Adipocyte (in vitro differentiated cells): ENCODE measurements at regions not wholly inside any gene's neighbourhood (a gene's known extent, or its start where the extent isn't known, plus 50 kb on each side); places are given as distances from the start of the nearest gene placed in this dataset.

Experiments
- DNase-seq: peaks from one replicate; pipeline ENCODE4 v3.0.0-alpha.2; 2015; ENCODE audit warnings: low read depth
- H3K27me3 ChIP-seq: replicated peaks from 2 replicates; pipeline ENCODE4 v1.7.0; 2013; ENCODE audit warnings: mild to moderate bottlenecking, low read length, moderate library complexity; ENCODE audit not compliant: control insufficient read depth, insufficient read depth
- H3K36me3 ChIP-seq: 2 replicates; pipeline ENCODE4 v1.7.0; 2013; ENCODE audit warnings: low read length, mild to moderate bottlenecking, moderate library complexity; ENCODE audit not compliant: control insufficient read depth, insufficient read depth, severe bottlenecking
- H3K4me1 ChIP-seq: 2 replicates; pipeline ENCODE4 v1.7.0; 2013; ENCODE audit warnings: mild to moderate bottlenecking, low read length, moderate library complexity; ENCODE audit not compliant: control insufficient read depth, insufficient read depth
- H3K4me3 ChIP-seq: 2 replicates; pipeline ENCODE4 v1.7.0; 2013; ENCODE audit warnings: mild to moderate bottlenecking, low read length, moderate library complexity
- H3K9ac ChIP-seq: 2 replicates; pipeline ENCODE4 v1.7.0; 2013; ENCODE audit warnings: mild to moderate bottlenecking, low read length, moderate library complexity
- H3K9me3 ChIP-seq: 2 replicates; pipeline ENCODE4 v1.7.0; 2013; ENCODE audit warnings: mild to moderate bottlenecking, low read length, moderate library complexity; ENCODE audit not compliant: control insufficient read depth

DNA sequence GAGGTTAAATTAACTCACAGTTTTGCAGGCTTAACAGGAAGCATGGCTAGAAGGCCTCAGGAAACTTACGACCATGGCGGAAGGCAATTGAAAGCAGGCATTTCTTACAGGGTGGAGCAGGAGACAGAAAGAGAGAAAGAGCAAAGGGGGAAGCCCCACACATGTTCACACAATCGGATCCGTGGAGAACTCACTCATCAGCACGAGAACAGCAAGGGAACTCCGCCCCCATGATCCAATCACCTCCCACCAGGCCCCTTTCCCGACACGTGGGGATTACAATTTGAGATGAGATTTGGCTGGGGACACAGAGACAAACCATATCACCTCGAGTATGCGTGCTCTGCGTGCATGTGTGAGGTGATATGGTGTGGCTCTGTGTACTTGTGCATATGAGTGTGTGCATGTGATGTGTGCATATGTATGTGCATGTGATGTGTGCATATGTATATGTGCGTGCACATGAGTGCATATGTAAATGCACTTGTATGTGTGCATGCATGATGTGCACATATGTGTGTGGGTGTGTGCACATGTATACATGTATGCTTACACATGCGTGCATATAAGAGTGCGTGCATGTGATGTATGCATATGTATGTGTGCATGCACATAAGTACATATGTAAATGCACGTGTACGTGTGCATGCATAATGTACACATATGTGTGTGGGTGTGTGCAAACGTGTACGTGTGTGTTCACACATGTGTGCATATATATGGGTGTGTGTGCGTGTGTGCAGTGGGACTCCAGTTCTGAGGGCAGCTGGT is 108.7 kb upstream of the HDAC4 start:
- no peak for DNase-seq
- peaks cover 46% of the 10 kb centered on the region for H3K27me3 ChIP-seq
- no peaks in the 10 kb centered on the region for H3K9me3 ChIP-seq
- no peaks in the 10 kb centered on the region for H3K4me1 ChIP-seq
- no peak overlapping the region for H3K9ac ChIP-seq
- H3K4me3 ChIP-seq, result no peak overlapping the region
- H3K36me3 ChIP-seq, result no peaks in the 10 kb centered on the region

DNA sequence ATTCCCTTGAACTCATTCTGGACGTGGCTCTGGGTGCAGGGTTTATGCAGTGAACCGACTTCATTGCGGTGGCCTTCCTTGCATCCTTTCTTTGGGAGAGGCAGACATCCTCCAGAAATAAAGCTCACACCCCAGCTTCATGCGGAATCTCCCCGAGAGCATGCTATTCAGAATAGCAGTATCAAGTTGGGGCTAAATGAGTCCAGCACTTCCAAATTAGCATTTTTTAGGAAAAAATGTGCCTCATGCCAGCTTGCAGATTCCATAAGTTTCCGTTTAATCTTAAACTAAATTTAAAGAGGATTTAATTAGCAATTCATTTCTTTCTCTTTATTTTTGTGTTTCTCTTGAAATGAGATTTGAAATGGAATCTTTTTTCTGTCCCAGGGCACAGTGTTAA is 107.4 kb upstream of the HDAC4 start:
- H3K4me3 ChIP-seq, result no peak overlapping the region
- no peak for DNase-seq
- peaks cover 43% of the 10 kb centered on the region for H3K27me3 ChIP-seq
- no peaks in the 10 kb centered on the region for H3K4me1 ChIP-seq
- H3K9ac ChIP-seq, result no peak overlapping the region
- H3K9me3 ChIP-seq, result no peaks in the 10 kb centered on the region
- no peaks in the 10 kb centered on the region for H3K36me3 ChIP-seq

DNA sequence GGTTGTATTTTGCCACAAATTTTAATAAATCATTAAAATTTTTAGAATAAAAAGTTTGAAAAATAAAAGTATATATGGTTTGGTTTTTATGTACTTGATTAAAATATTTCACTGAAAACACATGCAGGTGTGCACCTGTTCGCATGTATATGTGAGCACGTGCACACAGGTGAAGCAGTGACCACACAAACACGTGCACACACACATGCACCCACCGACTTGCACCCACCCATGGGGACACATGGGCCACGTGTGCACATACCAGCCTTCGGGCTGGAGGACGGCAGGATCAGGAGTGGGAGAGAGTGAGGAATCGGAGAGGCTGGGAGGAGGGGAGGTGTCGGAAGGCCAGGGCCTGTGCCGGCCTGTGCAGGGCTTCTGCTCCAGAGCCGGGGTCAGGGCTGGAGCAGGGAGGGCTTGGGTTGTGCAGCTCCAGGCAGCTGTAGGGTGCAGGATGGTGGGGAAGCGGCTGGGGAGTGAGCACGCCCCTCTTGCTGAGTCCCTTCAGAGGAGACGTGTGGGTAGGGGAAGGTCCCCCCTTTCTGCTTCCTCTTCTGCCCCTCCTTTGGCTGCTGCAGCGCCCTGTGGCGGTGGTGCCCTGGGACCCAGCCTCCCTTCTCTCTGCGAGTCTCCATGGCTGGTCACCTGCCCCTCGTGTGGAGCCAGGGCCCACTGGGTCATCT is 106.9 kb upstream of the HDAC4 start:
- Histone ChIP-seq H3K9me3 (no peaks in the 10 kb centered on the region), H3K9ac (no peak overlapping the region), H3K27me3 (peaks cover 43% of the 10 kb centered on the region), H3K4me3 (no peak overlapping the region), H3K4me1 (no peaks in the 10 kb centered on the region), H3K36me3 (no peaks in the 10 kb centered on the region)
- DNase-seq, result no peak

GRCh38 chr2:239506961-239507360 is 106.1 kb upstream of the HDAC4 start:
- H3K9me3 ChIP-seq, result no peaks in the 10 kb centered on the region
- H3K27me3 ChIP-seq, result peaks cover 44% of the 10 kb centered on the region
- no peak for DNase-seq
- no peaks in the 10 kb centered on the region for H3K36me3 ChIP-seq
- H3K9ac ChIP-seq, result no peak overlapping the region
- no peaks in the 10 kb centered on the region for H3K4me1 ChIP-seq
- no peak overlapping the region for H3K4me3 ChIP-seq

DNA sequence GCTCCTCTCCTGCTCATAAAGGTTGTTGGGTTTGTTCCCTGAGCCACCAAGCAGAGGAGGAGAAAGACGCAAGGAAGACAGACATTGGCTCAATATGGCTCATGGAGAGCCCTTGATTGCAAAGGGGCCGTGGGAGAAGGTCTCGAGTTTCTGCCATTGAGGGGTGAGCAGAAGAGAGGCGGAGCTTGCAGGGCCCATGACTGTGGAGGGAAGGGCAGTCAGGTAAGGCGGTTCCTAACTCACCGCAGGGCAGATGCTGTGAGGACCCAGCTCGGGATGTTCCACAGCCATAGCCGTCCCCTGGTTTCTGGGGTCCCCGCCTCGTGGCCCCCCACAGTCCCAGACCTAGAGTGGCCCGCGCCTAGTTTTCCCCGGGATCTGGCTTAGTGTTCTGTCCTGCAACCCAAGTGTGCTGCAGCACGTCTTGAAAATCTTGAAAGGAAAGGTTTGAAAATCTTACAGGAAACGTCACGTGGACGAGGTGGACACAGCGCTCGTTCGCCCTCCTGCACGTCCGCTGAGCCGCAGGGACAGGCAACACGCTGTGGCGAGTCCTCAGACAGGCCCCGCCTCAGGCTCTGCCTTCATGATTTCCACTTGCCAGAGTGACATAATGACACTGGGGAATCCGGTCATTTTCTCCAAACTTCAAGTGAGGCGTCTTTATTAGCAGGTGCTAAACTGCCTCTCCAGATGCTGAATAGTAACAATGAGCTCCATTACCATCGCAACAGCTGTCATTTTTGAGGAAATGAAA is 105.5 kb upstream of the HDAC4 start:
- Histone ChIP-seq H3K4me1 (no peaks in the 10 kb centered on the region), H3K9me3 (no peaks in the 10 kb centered on the region), H3K4me3 (no peak overlapping the region), H3K9ac (no peak overlapping the region), H3K27me3 (peaks cover 47% of the 10 kb centered on the region), H3K36me3 (no peaks in the 10 kb centered on the region)
- DNase-seq, result no peak

DNA sequence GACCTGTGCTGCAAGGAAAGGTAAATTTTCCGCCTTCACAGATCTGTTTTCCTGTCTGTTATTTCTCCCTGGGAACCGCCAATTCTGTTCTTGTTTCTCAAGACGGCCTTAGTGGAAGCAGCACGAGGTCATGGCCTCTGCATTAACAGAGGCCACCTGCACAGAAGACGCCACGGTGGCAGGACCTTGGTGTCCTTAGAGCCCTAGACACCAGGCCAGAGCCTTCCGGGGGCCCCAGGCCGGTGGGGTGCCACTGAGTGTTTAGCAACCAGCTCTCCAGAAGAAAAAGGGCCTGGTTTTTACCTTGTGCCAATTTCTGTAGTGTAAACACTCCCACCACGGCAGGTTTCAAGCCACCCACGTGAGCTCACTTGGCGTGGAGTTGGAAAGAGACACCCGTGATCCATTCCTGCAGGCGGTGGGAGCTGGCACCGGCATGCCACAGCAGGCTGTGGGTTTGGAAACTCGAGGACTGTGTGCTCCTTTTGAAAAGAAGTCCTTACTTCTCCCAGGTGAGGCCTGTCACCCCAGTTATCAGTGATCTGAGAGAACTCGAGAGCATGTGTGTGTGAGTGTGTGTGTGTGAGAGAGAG is 103.9 kb upstream of the HDAC4 start:
- Histone ChIP-seq H3K36me3 (no peaks in the 10 kb centered on the region), H3K9me3 (no peaks in the 10 kb centered on the region), H3K27me3 (peaks cover 47% of the 10 kb centered on the region), H3K4me1 (peaks cover 11% of the 10 kb centered on the region), H3K9ac (no peak overlapping the region), H3K4me3 (no peak overlapping the region)
- no peak for DNase-seq

GRCh38 chr2:239502430-239503186 is 101.8 kb upstream of the HDAC4 start:
- DNase-seq, result no peak
- Histone ChIP-seq H3K27me3 (peaks cover 46% of the 10 kb centered on the region), H3K9me3 (no peaks in the 10 kb centered on the region), H3K4me1 (peaks cover 22% of the 10 kb centered on the region), H3K9ac (no peak overlapping the region), H3K4me3 (no peak overlapping the region), H3K36me3 (no peaks in the 10 kb centered on the region)

GRCh38 chr2:239500574-239501550 is 100.0 kb upstream of the HDAC4 start:
- Histone ChIP-seq H3K9ac (no peak overlapping the region), H3K36me3 (no peaks in the 10 kb centered on the region), H3K9me3 (no peaks in the 10 kb centered on the region), H3K27me3 (peaks cover 50% of the 10 kb centered on the region), H3K4me1 (peaks cover 22% of the 10 kb centered on the region), H3K4me3 (no peak overlapping the region)
- no peak for DNase-seq

- H3K9me3 ChIP-seq, result no peaks in the 10 kb centered on the region
- H3K27me3 ChIP-seq, result peaks cover 54% of the 10 kb centered on the region
- no peaks in the 10 kb centered on the region for H3K36me3 ChIP-seq
- H3K4me1 ChIP-seq, result peaks cover 22% of the 10 kb centered on the region
- no peak overlapping the region for H3K9ac ChIP-seq
- H3K4me3 ChIP-seq, result peak overlapping the region; percentile 18
- no peak for DNase-seq
These were observed 99.1 kb upstream of the HDAC4 start for GRCh38 chr2:239499726-239500573.
